Subcutaneous abdominal adipose tissue (tissue), 5 donors: ENCODE measurements at regions not wholly inside any gene's neighbourhood (a gene's known extent, or its start where the extent isn't known, plus 50 kb on each side); places are given as distances from the start of the nearest gene placed in this dataset.

Experiments
- H3K27ac ChIP-seq: one replicate; pipeline ENCODE4 v1.7.0; 2013; ENCODE audit warnings: low read depth, mild to moderate bottlenecking, inconsistent platforms, low read length, moderate library complexity
- H3K27me3 ChIP-seq, 5 donors: one replicate each; pipeline ENCODE4 v1.7.0; 2013; ENCODE audit warnings: low read length in 5 of 5, inconsistent platforms in 1 of 5; ENCODE audit not compliant: control insufficient read depth in 5 of 5, insufficient read depth in 4 of 5
- H3K36me3 ChIP-seq, 5 donors: one replicate each; pipeline ENCODE4 v1.7.0; 2013; ENCODE audit warnings: low read length in 5 of 5; ENCODE audit not compliant: control insufficient read depth in 5 of 5, insufficient read depth in 5 of 5
- H3K4me1 ChIP-seq, 5 donors: one replicate each; pipeline ENCODE4 v1.7.0; 2013; ENCODE audit warnings: low read length in 5 of 5, mild to moderate bottlenecking in 3 of 5, moderate library complexity in 1 of 5; ENCODE audit not compliant: control insufficient read depth in 5 of 5, insufficient read depth in 5 of 5
- H3K4me3 ChIP-seq, 5 donors: one replicate each; pipeline ENCODE4 v1.7.0; 2013; ENCODE audit warnings: low read length in 5 of 5, low read depth in 1 of 5
- H3K9ac ChIP-seq, 5 donors: one replicate each; pipeline ENCODE4 v1.7.0; 2013; ENCODE audit warnings: low read length in 5 of 5, mild to moderate bottlenecking in 4 of 5, moderate library complexity in 3 of 5
- H3K9me3 ChIP-seq, 5 donors: one replicate each; pipeline ENCODE4 v1.7.0; 2013; ENCODE audit warnings: low read length in 5 of 5; ENCODE audit not compliant: control insufficient read depth in 5 of 5
- donor health status: healthy.
- donor health status: healthy.
- donor health status: healthy.
- donor health status: healthy.
- donor health status: healthy.

DNA sequence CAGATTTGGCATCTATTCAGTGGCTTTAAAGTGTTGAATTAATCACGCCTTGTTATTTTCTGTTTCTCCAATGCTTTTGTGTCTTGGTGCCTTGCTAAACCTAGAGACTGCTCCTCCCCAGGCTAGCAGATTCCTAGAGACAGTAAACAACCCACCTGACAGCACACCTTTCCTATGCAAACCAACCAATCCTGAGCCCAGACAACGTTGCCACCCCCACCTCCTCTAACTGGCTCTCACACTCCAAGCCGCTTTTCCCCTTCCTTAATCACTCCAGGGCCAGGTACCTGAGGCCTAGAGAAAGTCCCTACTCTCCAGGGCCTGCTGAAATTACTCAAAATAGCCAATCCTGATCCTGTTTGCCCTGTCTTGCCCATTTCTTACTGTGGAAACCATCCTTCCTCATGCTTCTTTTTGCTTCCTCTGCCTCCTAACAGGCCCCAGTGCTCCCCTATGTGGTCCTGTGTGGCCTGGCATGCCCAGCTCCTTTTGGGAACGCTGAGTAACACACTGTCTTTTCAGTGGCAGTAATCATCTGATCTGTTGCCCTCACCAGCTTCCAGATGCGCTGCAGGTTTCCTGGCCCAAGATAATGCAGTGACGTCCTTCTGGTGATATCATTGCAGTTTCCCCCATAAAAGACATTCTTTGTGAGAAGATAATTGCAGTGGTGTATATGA, 53.4 kb downstream of the GAS1 start:
- H3K36me3 ChIP-seq = no peaks in the 10 kb centered on the region
- no peaks in the 10 kb centered on the region for H3K9me3 ChIP-seq
- no peaks in the 10 kb centered on the region for H3K4me1 ChIP-seq
- no peaks in the 10 kb centered on the region for H3K27me3 ChIP-seq
- H3K9ac ChIP-seq = no peak overlapping the region
- H3K4me3 ChIP-seq = no peak overlapping the region
- no peak overlapping the region for H3K27ac ChIP-seq

DNA sequence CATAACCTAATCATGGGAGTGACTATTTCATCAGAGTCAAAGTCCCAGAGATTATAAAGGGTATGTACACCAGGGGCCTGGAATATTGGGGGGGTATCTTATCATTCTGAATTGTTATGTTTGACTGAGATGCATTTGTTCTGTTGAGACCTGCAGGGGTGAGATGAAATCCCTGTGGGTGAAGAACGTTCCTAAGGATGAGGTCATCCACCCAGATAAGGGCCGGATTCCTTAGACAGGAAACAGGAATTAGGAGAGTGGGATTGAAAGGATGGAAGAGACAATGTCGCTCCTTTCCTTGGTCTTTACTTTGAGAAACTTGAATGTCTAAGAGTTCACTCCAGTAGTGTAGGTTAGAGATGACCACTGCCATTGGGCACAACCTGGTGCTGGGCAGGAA, 54.7 kb downstream of the GAS1 start:
- Histone ChIP-seq H3K9me3 (no peaks in the 10 kb centered on the region), H3K27me3 (no peaks in the 10 kb centered on the region), H3K4me3 (no peak overlapping the region), H3K4me1 (no peaks in the 10 kb centered on the region), H3K27ac (no peak overlapping the region), H3K9ac (no peak overlapping the region), H3K36me3 (no peaks in the 10 kb centered on the region)

DNA sequence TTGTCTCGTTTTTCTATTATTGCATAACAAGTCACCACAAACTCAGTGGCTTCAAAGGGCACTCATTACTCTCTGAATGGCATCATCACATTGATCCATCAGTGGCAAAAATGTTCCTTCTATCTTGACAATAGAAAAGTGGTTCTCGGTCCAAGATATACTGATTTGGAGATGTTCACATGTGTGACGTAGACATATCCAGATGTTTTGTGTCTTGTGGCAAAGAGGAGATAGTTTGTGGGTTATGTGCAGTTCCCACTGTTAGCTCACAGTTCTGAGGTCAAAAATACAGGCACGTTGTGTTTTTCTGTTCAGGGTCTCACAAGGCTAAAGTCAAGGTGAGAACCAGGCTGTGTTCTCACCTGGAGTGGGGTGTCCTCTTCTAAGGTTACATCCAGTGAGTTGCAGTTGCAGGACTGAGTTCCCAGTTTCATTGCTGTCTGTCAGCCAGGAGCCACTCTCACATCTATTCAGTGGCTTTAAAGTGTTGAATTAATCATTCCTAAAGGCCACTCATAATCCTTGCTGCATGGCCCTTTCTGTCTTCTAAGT, 55.3 kb downstream of the GAS1 start:
- no peaks in the 10 kb centered on the region for H3K36me3 ChIP-seq
- H3K4me3 ChIP-seq = no peak overlapping the region
- no peaks in the 10 kb centered on the region for H3K9me3 ChIP-seq
- no peak overlapping the region for H3K27ac ChIP-seq
- H3K27me3 ChIP-seq = no peaks in the 10 kb centered on the region
- H3K9ac ChIP-seq = no peak overlapping the region
- H3K4me1 ChIP-seq = no peaks in the 10 kb centered on the region

DNA sequence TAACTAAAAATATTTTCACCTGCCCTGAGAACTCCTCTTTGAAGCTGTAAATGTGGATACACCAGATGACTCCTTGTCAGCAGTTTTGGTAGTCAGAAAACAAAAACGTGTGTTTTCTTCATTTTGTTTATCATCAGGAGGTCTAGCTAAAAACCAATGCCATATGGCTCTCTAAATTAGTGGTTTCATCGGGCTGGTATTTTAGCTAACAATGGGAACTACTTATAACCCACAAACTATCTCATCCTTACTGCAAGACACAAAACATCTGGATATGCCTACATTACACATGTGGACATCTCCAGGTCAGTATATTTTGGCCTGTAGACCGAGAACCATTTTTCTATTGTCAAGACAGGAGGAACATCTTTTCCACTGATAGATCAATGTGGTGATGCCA, 56.2 kb downstream of the GAS1 start:
- no peaks in the 10 kb centered on the region for H3K9me3 ChIP-seq
- H3K4me3 ChIP-seq = no peak overlapping the region
- no peak overlapping the region for H3K27ac ChIP-seq
- no peak overlapping the region for H3K9ac ChIP-seq
- H3K4me1 ChIP-seq = no peaks in the 10 kb centered on the region
- no peaks in the 10 kb centered on the region for H3K27me3 ChIP-seq
- no peaks in the 10 kb centered on the region for H3K36me3 ChIP-seq

DNA sequence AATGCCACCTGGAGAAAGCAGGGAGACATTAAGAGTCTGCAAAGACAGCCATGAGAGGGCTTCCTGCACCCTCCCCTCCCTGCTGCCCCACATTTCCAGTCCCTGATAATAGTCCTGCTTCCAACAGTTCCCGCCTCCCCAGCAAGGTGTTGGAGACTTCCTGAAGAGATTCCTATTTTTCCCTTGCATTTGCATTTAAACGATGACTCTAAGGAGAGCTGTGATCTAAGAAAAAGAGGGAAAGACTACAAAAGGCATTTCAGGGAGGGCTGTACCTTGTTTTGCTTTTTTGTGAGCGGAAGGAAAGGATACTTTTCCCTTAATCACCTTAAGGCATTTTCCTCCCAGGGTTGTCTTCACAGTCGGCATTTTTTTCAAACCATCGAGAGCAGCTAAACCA, 62.1 kb downstream of the GAS1 start:
- H3K27ac ChIP-seq = no peak overlapping the region
- H3K27me3 ChIP-seq = no peaks in the 10 kb centered on the region
- no peaks in the 10 kb centered on the region for H3K9me3 ChIP-seq
- no peaks in the 10 kb centered on the region for H3K36me3 ChIP-seq
- no peak overlapping the region for H3K4me3 ChIP-seq
- no peaks in the 10 kb centered on the region for H3K4me1 ChIP-seq
- no peak overlapping the region for H3K9ac ChIP-seq

DNA sequence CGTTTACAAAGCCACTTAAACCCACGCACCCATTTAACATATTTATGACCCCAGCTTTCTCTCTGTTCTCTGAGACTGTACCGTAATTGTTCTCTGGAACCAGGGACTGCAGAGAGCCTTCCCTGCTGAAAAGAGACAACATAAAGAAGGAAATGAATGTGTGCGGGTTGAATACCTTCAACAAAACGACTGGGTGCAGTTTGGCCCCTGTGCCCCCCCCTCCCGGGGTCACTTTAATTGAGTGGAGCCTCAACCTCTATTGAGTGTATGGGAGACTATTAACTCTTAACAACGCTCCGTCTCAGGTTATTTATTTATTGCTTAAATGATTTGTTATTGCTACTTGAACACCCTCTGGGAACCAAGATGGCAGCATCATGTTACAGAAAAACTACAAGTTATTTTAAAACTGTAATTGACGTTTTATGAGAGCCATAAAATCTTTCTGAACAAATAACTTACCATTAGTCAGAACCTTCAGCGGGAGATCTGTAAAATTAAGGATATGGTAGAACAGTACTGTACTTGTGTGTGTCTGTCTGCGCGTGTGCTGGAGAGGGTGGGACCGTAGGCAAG, 70.6 kb downstream of the GAS1 start:
- Histone ChIP-seq H3K4me1 (no peaks in the 10 kb centered on the region), H3K4me3 (no peak overlapping the region), H3K9ac (no peak overlapping the region), H3K27ac (no peak overlapping the region), H3K36me3 (no peaks in the 10 kb centered on the region), H3K9me3 (no peaks in the 10 kb centered on the region), H3K27me3 (no peaks in the 10 kb centered on the region)

DNA sequence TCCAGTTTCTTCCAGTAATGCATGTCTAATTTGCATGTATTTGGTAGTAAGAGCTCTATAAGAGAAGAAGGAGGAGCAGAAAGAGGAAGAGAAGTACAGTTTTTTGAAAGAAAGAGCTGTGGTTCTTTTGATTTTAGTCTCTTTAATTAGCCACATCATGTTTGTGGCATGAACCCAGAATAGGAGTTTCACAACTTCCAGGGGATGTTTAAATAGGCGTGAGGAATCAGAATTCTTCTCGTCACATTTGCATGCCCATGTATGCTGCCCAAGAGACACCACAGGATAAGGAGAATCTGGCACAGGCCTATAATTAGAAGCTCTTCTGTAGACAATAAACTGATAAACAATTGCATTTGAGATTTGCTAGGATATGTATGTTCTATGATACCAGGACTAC, 78.7 kb downstream of the GAS1 start:
- Histone ChIP-seq H3K27me3 (no peaks in the 10 kb centered on the region), H3K27ac (no peak overlapping the region), H3K9me3 (no peaks in the 10 kb centered on the region)

DNA sequence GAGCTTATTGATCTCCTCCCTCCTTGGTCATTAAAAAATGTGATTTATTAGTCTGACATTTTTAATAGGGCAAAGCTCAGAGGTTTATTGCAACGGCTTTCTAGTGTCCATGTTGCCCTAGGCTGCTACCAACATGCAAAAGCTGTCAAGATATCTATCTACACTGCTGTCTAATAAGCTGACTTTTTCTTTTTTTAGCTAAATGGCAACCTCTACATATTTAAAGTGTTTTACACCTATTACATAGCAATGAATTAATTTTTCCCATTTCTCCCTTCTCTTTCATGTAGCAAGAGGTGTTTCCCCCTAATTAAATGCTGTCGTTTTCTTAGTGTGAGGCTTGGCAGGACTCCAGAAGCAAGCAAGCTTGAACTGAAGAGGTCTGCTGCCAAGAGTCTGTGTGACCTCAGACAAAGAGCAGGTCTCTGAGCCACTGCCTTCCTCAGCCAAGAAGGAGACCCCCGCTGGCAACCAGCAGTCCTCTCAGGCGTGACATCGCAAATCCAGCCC, 79.4 kb downstream of the GAS1 start:
- Histone ChIP-seq H3K27ac (no peak overlapping the region), H3K36me3 (no peaks in the 10 kb centered on the region), H3K4me3 (no peak overlapping the region), H3K9ac (no peak overlapping the region), H3K4me1 (peaks cover 0 to 5% (median 3%) of the 10 kb centered on the region in 5 donors), H3K9me3 (no peaks in the 10 kb centered on the region), H3K27me3 (no peaks in the 10 kb centered on the region)

More for the DNA sequence above, 78.7 kb downstream of the GAS1 start:
- Histone ChIP-seq H3K9ac (no peak overlapping the region), H3K4me1 (peaks cover 0 to 5% (median 3%) of the 10 kb centered on the region in 5 donors), H3K36me3 (no peaks in the 10 kb centered on the region), H3K4me3 (no peak overlapping the region)

DNA sequence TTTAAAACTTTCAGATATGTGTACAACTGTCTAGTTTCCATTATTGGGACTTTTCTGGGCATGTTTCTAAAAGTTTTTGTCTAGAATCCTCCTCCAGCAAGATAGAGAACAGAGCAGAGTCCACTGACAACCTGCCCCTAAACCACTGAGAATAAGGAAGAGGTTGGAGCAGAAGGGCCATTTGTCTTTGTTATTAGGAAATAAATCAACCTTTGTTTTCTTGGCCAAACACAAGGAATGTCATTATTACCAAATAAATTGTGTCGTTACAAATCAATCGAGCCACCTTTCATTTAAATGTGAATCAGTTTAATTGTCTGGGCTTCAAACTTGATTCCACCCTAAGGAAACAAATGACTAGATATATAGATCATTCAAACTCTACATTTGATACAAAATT, 81.4 kb downstream of the GAS1 start:
- H3K27me3 ChIP-seq = no peaks in the 10 kb centered on the region
- H3K4me3 ChIP-seq = no peak overlapping the region
- no peaks in the 10 kb centered on the region for H3K36me3 ChIP-seq
- no peak overlapping the region for H3K9ac ChIP-seq
- no peaks in the 10 kb centered on the region for H3K9me3 ChIP-seq
- H3K27ac ChIP-seq = no peak overlapping the region
- H3K4me1 ChIP-seq = peaks cover 0 to 5% (median 3%) of the 10 kb centered on the region in 5 donors

DNA sequence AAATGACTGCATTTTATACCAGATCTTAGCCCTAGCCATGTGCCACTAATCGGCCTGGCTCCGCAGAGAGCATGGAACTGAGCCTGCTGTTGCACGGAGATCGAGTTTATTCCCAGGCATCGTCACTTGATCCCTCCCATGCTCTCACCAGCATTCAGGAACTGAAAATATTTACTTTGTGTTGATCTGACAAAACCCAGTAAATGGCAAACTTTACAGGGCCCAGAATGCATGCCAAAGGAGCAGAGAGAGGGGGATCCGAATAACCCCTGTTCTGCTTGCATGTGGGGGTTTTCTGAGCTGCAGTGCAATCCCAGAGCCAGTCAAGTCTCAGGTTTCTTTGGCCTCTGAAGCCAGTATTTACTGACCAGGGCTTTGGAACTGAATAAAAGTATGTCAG, 87.3 kb downstream of the GAS1 start:
- Histone ChIP-seq H3K27ac (no peak overlapping the region), H3K9me3 (no peaks in the 10 kb centered on the region), H3K4me3 (no peak overlapping the region), H3K9ac (no peak overlapping the region), H3K36me3 (no peaks in the 10 kb centered on the region), H3K4me1 (peaks cover 0 to 4% (median 0%) of the 10 kb centered on the region in 5 donors), H3K27me3 (no peaks in the 10 kb centered on the region)
